ENCODE measurements at regions not wholly inside any gene's neighbourhood (a gene's known extent, or its start where the extent isn't known, plus 50 kb on each side); places are given as distances from the start of the nearest gene placed in this dataset.

DNA sequence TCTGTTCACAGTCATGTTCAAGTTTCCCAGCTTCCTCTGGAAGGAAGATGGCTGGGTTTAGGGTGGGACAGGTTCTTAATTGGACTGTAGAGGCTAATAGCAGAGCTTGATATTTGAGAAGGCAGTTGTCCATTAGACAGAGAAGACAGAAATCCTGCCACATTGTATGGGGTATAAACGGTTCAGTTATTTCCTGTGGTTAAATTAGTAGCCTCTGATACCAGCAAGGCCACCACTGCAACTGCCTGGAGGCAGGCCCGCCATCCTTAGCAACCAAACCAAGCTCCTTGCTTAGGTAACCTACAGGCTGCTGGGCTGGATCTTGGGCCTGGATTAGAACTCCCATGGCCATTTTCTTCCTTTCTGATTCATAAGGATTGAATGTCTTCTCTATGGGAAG, 1367.0 kb downstream of the PCDH7 start:
- Histone ChIP-seq H3K36me3 (ENCODE audit: low read depth) (no peaks in the 10 kb centered on the region), H3K27ac (no peak overlapping the region), H4K20me1 (ENCODE audit: insufficient read depth) (no peaks in the 10 kb centered on the region; the same call in 1 of the 2 replicates), H3K9me3 (ENCODE audit: low read depth) (no peaks in the 10 kb centered on the region), H3K4me3 (no peak overlapping the region), H3K9me2 (ENCODE audit: insufficient read depth) (no peaks in the 10 kb centered on the region), H3F3A (ENCODE audit: insufficient read depth) (no peaks in the 10 kb centered on the region), H3K9ac (no peak overlapping the region), H2AFZ (no peak overlapping the region), H3K4me1 (ENCODE audit: insufficient read depth) (no peaks in the 10 kb centered on the region), H3K79me2 (ENCODE audit: insufficient read depth) (no peaks in the 10 kb centered on the region), H3K27me3 (replicated peaks; ENCODE audit: insufficient read depth) (no peaks in the 10 kb centered on the region), H3K4me2 (ENCODE audit: unreplicated experiment) (no peak overlapping the region)
- no peak for DNase-seq
- TF ChIP-seq EZH2 (IDR thresholded peaks at IDR 0.05; ENCODE audit: insufficient read depth, poor library complexity, severe bottlenecking), result no peak
- TF ChIP-seq EZH2phosphoT487 (IDR thresholded peaks at IDR 0.05; ENCODE audit: insufficient read depth, low read depth), result no peak
- in situ Hi-C loops (cut with MboI), result no loop called here
- 3 to 5% methylated on average over 2 of the region's 2 CpGs for WGBS, 2 experiments (ENCODE audit: low coverage in 1 of 2, low lambda C conversion rate in 2 of 2, missing lambda C conversion rate in 2 of 2)

DNA sequence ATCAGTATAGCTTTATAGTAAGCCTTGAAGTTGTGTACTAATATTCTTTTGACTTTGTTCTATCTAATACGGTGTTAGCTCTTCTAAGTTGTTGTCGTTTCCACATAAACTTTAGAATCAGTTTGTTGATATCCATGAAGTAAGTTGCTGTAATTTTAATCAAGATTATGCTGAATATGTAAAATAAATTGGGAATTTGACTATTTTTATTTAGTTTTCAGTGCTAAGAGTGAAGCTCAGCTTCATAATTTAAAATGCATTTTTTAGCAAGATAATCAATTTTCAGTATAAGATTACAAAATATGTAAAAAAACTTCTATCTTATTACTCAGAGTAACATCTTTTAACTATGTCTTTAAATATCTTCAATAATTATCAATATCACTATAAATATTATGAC, 1374.8 kb downstream of the PCDH7 start:
- Histone ChIP-seq H3K9me3 (ENCODE audit: low read depth) (no peaks in the 10 kb centered on the region), H3K27ac (no peak overlapping the region), H3F3A (ENCODE audit: insufficient read depth) (no peaks in the 10 kb centered on the region), H3K9me2 (ENCODE audit: insufficient read depth) (no peaks in the 10 kb centered on the region), H3K4me2 (ENCODE audit: unreplicated experiment) (no peak overlapping the region), H3K36me3 (ENCODE audit: low read depth) (no peaks in the 10 kb centered on the region), H3K4me3 (no peak overlapping the region), H2AFZ (no peak overlapping the region), H3K4me1 (ENCODE audit: insufficient read depth) (no peaks in the 10 kb centered on the region), H3K27me3 (replicated peaks; ENCODE audit: insufficient read depth) (no peaks in the 10 kb centered on the region), H3K9ac (no peak overlapping the region), H4K20me1 (ENCODE audit: insufficient read depth) (no peaks in the 10 kb centered on the region), H3K79me2 (ENCODE audit: insufficient read depth) (no peaks in the 10 kb centered on the region)
- 41 to 49% methylated on average over 2 of the region's 2 CpGs for WGBS, 2 experiments (ENCODE audit: low coverage in 1 of 2, low lambda C conversion rate in 2 of 2, missing lambda C conversion rate in 2 of 2)
- in situ Hi-C loops (cut with MboI), result no loop called here
- DNase-seq, result no peak
- TF ChIP-seq EZH2 (IDR thresholded peaks at IDR 0.05; ENCODE audit: insufficient read depth, poor library complexity, severe bottlenecking), result no peak
- no peak for TF ChIP-seq EZH2phosphoT487 (IDR thresholded peaks at IDR 0.05; ENCODE audit: insufficient read depth, low read depth)

DNA sequence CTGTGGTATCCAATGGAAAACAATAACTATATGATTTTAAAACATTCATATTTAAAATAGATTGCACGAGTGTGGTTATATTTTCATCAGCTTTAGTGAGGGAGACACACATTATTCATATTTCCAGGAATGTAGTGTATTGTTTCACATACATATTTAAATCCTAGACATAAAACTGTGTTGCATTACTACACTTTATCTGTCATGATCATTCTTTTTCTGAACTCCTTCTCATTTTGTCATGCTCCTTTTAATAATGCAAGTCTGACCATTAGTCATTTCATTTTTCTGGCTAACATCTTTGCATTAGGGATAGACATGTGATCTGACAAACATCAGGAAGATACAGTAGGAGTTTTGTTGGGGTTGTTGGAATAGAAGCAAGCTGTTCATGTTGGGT, 1382.7 kb downstream of the PCDH7 start:
- Histone ChIP-seq H3K4me1 (ENCODE audit: insufficient read depth) (no peaks in the 10 kb centered on the region), H3K27me3 (replicated peaks; ENCODE audit: insufficient read depth) (no peaks in the 10 kb centered on the region), H3K4me2 (ENCODE audit: unreplicated experiment) (no peak overlapping the region), H3K36me3 (ENCODE audit: low read depth) (no peaks in the 10 kb centered on the region), H4K20me1 (ENCODE audit: insufficient read depth) (no peaks in the 10 kb centered on the region), H3K9me2 (ENCODE audit: insufficient read depth) (no peaks in the 10 kb centered on the region), H3K4me3 (no peak overlapping the region), H3K27ac (no peak overlapping the region), H3K9ac (no peak overlapping the region), H3K9me3 (ENCODE audit: low read depth) (no peaks in the 10 kb centered on the region), H3F3A (ENCODE audit: insufficient read depth) (no peaks in the 10 kb centered on the region), H3K79me2 (ENCODE audit: insufficient read depth) (no peaks in the 10 kb centered on the region), H2AFZ (no peak overlapping the region)
- in situ Hi-C loops (cut with MboI), result no loop called here
- TF ChIP-seq EZH2 (IDR thresholded peaks at IDR 0.05; ENCODE audit: insufficient read depth, poor library complexity, severe bottlenecking) (no peak), EZH2phosphoT487 (IDR thresholded peaks at IDR 0.05; ENCODE audit: insufficient read depth, low read depth) (no peak)
- WGBS, 2 experiments (ENCODE audit: low coverage in 1 of 2, low lambda C conversion rate in 2 of 2, missing lambda C conversion rate in 2 of 2), result 0% methylated on average over 1 of the region's 1 CpG
- no peak for DNase-seq

GRCh38 chr4:32106767-32107166, 1386.6 kb downstream of the PCDH7 start:
- no peaks in the 10 kb centered on the region for H3K27me3 ChIP-seq (replicated peaks; ENCODE audit: insufficient read depth)
- DNase-seq, result no peak
- no peak overlapping the region for H3K4me2 ChIP-seq (ENCODE audit: unreplicated experiment)
- no peak overlapping the region for H3K9ac ChIP-seq
- no peaks in the 10 kb centered on the region for H3K9me3 ChIP-seq (ENCODE audit: low read depth)
- H3K4me1 ChIP-seq (ENCODE audit: insufficient read depth), result no peaks in the 10 kb centered on the region
- TF ChIP-seq EZH2 (IDR thresholded peaks at IDR 0.05; ENCODE audit: insufficient read depth, poor library complexity, severe bottlenecking), result no peak
- no peak for TF ChIP-seq EZH2phosphoT487 (IDR thresholded peaks at IDR 0.05; ENCODE audit: insufficient read depth, low read depth)
- 15 to 21% methylated on average over 3 of the region's 3 CpGs for WGBS, 2 experiments (ENCODE audit: low coverage in 1 of 2, low lambda C conversion rate in 2 of 2, missing lambda C conversion rate in 2 of 2)
- H3F3A ChIP-seq (ENCODE audit: insufficient read depth), result no peaks in the 10 kb centered on the region
- in situ Hi-C loops (cut with MboI), result no loop called here
- no peak overlapping the region for H3K27ac ChIP-seq
- no peaks in the 10 kb centered on the region for H3K36me3 ChIP-seq (ENCODE audit: low read depth)
- no peak overlapping the region for H3K4me3 ChIP-seq
- H4K20me1 ChIP-seq (ENCODE audit: insufficient read depth), result no peaks in the 10 kb centered on the region
- no peak overlapping the region for H2AFZ ChIP-seq
- H3K79me2 ChIP-seq (ENCODE audit: insufficient read depth), result no peaks in the 10 kb centered on the region
- H3K9me2 ChIP-seq (ENCODE audit: insufficient read depth), result no peaks in the 10 kb centered on the region

DNA sequence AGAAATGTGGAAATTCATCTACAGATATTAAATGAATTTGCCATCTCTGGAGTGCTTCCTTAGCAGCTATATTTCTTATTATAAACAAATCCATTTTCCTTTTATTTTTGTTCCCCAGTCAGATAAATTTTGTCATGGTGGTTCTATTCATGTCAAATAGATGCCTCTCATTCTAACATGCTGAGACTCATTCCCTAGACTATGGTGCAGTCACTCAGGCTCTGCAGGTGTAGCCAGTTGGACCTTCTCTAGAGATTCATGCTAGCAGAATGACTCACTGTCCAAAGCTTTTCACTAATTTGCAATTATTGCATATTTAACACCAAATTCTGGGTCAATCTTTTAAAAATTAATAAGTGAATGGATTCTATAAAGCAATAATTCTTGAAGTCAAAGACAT, 1392.7 kb downstream of the PCDH7 start:
- H3K4me2 ChIP-seq (ENCODE audit: unreplicated experiment), result no peak overlapping the region
- no peaks in the 10 kb centered on the region for H3K9me3 ChIP-seq (ENCODE audit: low read depth)
- no peaks in the 10 kb centered on the region for H3K4me1 ChIP-seq (ENCODE audit: insufficient read depth)
- no peaks in the 10 kb centered on the region for H3K79me2 ChIP-seq (ENCODE audit: insufficient read depth)
- no peak overlapping the region for H2AFZ ChIP-seq
- H3K27ac ChIP-seq, result no peak overlapping the region
- no peaks in the 10 kb centered on the region for H3K27me3 ChIP-seq (replicated peaks; ENCODE audit: insufficient read depth)
- TF ChIP-seq EZH2phosphoT487 (IDR thresholded peaks at IDR 0.05; ENCODE audit: insufficient read depth, low read depth) (no peak), EZH2 (IDR thresholded peaks at IDR 0.05; ENCODE audit: insufficient read depth, poor library complexity, severe bottlenecking) (no peak)
- H4K20me1 ChIP-seq (ENCODE audit: insufficient read depth), result no peaks in the 10 kb centered on the region
- DNase-seq, result no peak
- no peak overlapping the region for H3K4me3 ChIP-seq
- H3K36me3 ChIP-seq (ENCODE audit: low read depth), result no peaks in the 10 kb centered on the region
- in situ Hi-C loops (cut with MboI), result no loop called here
- H3K9ac ChIP-seq, result no peak overlapping the region
- H3K9me2 ChIP-seq (ENCODE audit: insufficient read depth), result no peaks in the 10 kb centered on the region
- H3F3A ChIP-seq (ENCODE audit: insufficient read depth), result no peaks in the 10 kb centered on the region
